ENCODE measurements at regions not wholly inside any gene's neighbourhood (a gene's known extent, or its start where the extent isn't known, plus 50 kb on each side); places are given as distances from the start of the nearest gene placed in this dataset.
"Not testable (repeated sequence)": the region's sequence is repeated elsewhere in the genome, so short reads cannot be mapped to it uniquely, and the experiment has no call there.

DNA sequence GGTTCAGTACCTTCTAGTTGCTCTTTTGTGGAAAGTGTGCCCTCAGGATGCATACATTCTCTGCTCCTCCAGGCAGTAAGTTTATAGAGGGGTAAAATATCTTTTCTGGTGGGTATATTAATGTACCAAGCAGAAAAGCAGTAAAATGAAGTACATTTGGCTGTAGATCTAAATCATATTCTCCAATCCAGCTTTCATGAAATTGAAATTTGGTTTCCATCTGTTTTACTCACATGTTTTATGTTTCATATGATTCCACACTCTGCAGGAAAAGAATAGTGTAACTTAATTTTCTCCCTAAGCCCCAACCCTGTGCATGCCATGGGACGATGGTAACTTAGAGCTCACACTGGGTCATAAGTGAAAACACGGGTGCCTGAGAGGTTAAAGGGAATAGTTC is 172.3 kb downstream of the AKAIN1 start:
- FAIRE-seq (no peak), DNase-seq (ENCODE audit: insufficient read length, low spot score) (no peak)

DNA sequence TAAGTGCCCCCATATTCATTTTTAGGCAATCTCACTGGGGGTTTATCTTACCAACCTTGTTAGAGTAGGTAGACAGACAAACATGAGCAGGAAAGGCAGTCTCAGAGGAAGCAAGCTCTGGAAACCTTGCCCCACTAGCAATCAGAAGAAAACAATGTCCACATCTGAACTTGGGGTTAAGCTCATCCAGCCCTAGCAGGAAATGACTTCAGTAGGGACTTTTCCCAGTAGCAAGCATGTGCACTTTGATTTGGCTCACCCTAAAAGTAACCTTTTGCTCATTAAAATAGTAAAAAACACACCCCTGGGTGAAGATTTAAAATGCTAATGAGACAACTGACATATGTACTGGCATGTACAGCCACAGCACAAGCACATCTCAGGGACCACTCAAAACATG is 175.5 kb downstream of the AKAIN1 start:
- DNase-seq (ENCODE audit: insufficient read length, low spot score) (no peak), FAIRE-seq (no peak)

DNA sequence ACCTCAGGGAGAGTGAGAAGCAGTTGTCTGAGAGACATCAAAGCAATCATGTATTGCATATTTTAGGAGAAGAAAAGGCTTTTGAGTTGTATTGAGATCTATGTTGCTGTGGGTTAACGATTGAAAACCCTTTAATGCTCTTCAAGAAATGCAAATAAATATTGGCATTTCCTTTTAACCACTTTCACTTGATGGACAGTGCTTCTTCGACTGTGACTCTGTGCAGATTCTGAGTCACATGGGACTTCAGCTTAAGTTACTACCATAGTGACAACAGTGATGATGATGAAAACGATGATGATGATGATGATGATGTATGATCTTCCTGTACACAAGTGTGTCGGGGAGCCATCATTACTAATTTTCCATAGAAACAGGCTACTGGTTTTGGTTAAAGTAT is 181.8 kb downstream of the AKAIN1 start:
- FAIRE-seq (no peak), DNase-seq (ENCODE audit: insufficient read length, low spot score) (no peak)

DNA sequence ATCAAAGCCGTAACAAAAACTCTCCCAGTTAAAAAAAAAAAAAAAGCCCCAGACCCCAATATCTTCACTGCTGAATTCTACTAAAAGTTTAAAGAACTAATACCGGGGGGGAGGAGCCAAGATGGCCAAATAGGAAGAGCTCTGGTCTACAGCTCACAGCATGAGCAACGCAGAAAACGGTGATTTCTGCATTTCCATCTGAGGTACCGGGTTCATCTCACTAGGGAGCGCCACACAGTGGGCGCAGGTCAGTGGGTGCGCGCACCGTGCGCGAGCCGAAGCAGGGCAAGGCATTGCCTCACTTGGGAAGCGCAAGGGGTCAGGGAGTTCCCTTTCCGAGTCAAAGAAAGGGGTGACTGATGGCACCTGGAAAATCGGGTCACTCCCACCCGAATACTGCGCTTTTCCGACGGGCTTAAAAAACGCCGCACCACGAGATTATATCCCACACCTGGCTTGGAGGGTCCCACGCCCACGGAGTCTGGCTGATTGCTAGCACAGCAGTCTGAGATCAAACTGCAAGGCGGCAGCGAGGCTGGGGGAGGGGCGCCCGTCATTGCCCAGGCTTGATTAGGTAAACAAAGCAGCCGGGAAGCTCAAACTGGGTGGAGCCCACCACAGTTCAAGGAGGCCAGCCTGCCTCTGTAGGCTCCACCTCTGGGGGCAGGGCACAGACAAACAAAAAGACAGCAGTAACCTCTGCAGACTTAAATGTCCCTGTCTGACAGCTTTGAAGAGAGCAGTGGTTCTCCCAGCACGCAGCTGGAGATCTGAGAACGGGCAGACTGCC is 192.8 kb downstream of the AKAIN1 start:
- FAIRE-seq; DNase-seq (ENCODE audit: insufficient read length, low spot score): not testable (repeated sequence)

DNA sequence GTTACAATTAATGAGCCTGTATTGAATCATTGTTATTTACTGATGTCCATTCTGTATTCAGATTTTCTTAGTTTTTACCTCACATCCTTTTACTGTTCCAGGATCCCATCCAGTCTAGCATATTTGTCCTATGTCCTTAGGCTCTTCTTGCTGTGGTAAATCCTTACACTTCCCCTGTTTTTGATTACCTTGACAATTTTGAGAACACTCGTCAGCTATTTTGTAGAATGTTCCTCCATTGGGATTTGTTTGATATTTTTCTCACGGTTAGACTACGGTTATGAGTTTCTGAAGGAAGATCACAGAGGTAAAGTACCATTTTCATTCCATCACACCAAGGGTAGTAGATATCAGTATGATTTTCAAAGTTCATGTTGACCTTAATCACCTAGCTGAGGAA is 202.3 kb downstream of the AKAIN1 start:
- FAIRE-seq (no peak), DNase-seq (ENCODE audit: insufficient read length, low spot score) (no peak)

DNA sequence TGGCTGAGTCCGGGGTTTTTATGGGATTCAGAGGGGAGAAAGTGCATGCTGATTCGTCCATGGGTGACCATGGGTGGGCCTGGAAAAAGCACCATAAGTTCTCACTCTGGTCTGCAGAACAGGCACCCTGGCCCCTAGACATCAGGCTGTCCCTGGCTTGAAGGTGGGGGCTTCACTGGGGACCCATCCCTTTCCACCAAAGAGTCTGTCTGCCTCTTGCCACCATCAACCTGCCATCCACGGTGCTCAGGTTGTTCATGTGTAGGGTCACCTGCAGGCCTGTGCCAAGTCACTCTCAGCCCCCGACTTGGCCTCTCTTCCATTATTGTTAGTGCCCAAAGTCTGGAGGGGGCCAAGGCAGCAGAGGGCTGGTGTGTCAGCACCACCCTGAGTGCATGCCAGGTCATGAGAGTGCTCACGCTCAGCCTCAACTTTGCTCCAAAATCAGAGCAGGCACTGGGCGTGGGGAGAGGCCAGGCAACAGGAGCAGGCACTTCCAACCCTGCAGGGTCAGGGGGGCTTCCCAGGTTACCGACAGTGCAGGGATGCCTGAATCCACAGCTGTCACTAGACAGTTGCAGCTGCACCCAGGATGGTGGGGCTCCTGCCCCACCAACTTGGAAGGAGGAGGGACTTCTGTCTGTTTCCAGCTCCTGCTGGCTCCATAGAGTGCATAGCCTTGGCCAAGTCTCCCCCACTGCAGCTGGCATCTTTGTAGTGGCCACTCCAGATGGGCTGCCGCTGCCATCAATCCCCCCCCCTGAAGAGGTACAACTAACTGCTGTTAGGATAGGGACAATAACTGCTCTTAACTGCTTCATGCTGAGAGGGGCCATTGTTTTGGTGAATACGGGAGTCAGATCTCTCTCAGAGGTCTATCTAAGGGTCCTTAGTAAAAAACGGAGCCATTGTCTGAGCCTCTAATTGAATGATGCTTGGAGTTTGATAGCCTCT is 209.3 kb downstream of the AKAIN1 start:
- DNase-seq (ENCODE audit: insufficient read length, low spot score), result no peak
- FAIRE-seq, result no peak

DNA sequence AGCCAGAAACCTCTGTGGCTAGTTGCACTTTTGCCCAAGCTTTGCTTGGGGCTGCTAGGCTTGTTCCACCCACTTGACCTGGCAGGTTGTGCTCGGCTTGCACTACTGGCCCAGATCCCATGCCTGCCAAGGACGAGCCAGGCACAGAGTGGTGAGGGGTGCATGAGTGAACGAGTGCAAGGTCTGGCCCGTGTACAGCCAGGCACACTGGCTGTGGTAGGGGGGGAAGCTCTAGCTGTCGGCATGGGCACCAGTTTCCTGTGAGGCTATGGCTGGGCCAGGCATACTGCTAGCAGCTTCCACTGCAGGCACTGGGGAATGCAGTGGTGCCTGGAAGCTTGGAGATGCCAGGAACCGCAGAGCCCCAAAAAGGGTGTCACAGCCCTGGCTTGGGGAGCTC is 210.4 kb downstream of the AKAIN1 start:
- FAIRE-seq, result no peak
- DNase-seq (ENCODE audit: insufficient read length, low spot score), result no peak

DNA sequence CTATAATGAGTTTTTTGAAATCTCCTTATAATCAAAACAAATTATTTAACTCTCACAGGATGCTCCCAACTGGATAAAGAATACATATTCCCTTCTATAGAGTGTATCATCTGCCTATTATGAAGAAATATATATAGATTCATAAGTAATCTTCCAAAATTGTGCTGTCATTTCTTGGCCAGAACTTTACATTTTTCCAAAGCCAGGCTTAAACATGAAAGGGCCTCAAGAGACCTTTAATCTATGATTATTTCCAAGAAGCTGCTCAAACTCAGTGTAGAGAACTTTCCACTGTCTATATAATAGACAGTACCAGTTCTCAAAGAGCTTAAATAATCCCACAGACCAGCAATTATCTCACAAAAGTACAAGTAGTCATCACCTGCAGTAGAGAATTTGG is 211.0 kb downstream of the AKAIN1 start:
- no peak for FAIRE-seq
- no peak for DNase-seq (ENCODE audit: insufficient read length, low spot score)

DNA sequence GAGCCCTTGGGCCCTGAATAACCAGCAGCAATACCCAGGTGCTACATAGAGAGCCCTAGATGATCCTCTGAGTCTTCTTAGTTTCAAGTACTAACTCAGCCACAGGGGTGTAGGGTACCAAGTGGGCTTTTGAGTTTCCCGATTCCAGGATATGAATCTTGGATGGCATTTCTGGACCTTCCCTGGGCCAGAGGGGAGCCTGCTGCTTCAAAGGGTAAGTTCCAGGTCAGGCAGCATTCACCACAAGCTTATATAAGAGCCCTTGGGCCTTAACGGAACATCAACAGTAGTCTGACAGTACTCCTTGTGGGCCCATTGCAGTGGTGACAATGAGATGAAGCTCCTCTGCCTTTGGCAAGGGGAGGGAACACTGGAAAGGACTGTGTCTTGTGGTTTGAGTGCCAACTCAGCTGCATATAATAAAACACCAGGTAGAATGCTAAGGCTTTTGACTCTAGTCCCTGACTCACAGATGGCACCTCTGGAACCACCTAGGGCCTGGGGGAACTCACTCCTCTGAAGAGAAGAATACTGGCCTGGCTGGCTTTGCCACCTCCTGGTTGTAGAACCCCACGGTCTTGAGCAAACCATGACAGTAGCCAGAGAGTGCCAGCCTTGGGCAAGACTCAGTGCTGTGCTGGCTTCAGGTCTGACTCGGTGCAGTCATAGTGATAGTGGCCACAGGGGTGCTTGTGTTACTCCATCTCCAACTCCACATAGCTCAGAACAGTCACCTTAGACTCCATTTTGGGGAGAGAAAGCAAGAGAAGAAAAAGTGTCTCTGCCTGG is 235.7 kb downstream of the AKAIN1 start:
- DNase-seq (ENCODE audit: insufficient read length, low spot score) (no peak), FAIRE-seq (no peak)

DNA sequence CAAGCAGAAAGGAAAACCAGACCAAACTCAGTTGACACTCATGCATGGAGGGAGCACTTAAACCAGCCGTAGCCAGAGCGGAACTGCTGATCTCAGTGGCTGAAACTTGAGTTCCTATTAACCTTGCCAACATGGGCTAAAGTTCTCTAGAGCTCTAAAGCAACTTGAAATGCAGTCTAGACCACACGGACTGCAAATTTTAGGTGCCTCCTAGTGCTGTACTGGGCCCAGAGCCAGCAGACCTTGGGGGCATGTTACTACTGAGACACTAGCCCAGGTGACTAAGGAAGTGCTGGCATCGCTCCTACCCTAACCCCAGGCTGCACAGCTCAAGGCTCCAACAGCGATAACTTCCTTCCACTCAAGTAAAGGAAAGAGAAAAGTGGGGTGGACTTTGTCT is 236.5 kb downstream of the AKAIN1 start:
- DNase-seq (ENCODE audit: insufficient read length, low spot score) (no peak), FAIRE-seq (no peak)

DNA sequence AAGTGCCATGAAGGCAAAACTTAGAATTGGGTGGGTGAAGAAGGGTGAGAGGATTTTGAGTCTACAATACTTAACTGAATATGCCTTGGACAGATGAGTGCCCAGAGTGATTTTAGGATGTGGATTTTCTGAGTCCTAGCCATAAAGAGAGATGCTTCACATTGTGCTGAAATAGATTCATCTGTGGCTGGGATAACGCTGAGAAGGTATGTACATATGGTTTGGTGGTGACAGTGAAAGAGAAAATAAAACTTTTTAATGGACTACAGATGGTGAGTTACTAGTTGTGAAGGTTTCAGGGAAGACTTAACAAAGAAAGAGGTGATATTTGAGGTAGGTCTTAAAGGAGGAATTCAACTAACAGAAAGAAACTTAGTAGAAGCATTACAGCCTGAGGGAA is 265.8 kb downstream of the AKAIN1 start:
- DNase-seq (ENCODE audit: insufficient read length, low spot score), result no peak
- no peak for FAIRE-seq

DNA sequence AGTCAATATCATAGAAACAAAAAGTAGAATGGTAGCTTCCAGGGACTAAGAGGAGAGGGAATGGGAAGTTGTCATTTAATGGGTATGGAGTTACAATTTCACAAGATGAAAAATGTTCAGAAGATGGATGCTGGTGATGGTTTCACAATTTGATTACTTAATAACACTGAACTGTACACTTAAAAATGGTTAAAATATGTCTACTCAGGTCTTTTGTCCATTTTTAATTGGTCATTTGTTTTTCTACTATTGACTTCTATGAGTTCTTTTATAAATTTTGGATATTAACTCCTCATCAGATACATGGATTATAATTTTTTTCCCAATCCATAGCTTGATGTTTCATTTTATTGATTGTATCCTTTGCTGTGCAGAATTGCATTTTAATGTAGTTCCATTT is 275.5 kb downstream of the AKAIN1 start:
- FAIRE-seq, result no peak
- DNase-seq (ENCODE audit: insufficient read length, low spot score), result no peak

DNA sequence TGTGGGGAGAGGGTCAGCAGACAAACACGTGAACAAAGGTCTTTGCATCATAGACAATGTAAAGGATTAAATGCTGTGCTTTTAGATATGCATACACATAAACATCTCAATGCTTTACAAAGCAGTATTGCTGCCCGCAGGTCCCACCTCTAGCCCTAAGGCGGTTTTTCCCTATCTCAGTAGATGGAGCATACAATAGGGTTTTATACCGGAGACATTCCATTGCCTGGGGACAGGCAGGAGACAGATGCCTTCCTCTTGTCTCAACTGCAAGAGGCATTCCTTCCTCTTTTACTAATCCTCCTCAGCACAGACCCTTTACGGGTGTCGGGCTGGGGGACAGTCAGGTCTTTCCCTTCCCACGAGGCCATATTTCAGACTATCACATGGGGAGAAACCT is 279.5 kb downstream of the AKAIN1 start:
- not testable (repeated sequence) for FAIRE-seq; DNase-seq (ENCODE audit: insufficient read length, low spot score)

DNA sequence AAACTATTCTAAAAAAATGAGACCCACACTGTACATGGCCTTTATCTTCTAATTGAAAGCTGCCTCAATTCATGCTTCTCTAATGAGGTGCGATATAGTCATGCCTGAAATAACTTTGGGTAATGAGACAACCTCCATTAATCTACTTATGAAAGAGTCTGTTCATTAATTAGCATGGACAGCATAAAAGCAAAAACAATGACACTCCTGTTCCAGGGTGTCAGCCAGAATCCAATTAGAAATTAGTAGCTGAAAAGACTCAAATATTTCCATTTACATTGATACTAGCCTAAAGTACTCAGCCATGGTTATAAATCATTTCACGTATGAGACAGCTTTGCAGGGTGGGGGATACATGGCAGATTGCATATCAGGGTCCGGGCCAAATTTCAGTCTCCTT is 288.7 kb downstream of the AKAIN1 start:
- FAIRE-seq (no peak), DNase-seq (ENCODE audit: insufficient read length, low spot score) (no peak)

DNA sequence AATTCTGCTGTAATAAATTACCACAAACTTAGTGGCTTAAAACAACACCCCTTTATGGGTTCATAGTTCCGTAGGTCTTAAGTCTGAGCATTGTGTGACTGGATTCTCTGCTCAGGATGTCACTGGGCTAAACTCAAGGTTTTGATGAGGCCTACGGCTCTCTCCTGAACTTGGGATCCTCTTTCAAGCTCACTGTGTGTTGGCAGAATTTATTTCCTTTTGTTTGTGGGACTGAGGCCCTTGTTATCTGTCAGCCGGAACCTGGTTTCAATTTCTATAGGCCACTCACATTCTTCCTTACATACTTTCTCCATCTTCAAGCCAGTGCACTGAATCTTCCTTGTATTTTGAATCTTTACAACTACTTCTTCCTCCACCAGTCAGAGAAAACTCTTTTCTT is 290.2 kb downstream of the AKAIN1 start:
- FAIRE-seq (no peak), DNase-seq (ENCODE audit: insufficient read length, low spot score) (no peak)

DNA sequence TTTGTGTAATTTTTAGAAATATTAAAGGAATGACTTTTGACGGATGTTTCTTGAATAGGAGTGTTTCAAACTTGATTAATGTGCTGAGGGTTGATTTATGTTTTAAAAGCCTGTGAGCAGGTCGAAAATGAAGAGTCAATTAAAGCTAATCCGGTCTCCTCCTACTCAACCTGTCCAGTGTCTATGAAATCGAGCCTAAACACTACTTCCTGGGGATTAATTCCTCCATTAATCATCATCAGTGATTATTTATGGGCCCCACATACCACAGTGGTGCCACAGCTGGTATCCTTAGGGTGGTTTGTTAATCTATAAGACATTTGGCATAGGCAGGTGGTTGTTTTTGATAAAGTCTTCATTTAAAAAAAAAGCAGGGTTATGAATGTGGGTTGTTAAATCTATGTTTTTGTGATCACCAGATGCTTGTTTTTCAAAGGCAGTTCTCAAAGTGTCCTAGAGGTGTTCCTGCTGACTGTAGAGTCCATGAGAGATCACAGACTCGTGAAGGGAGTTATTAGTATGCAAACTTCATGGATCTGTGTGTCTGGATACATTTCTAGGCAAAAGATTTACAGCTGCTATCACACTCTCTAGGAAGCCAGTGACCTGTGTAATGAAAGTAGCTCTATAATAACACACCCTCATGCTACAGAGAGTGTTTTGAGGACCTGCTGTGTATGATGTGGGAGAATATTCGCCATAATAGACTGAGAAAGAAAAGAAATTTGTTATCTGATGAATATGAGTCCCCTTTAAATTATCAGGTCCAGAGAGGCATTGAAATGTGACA is 308.6 kb downstream of the AKAIN1 start:
- FAIRE-seq (no peak), DNase-seq (ENCODE audit: insufficient read length, low spot score) (no peak)

DNA sequence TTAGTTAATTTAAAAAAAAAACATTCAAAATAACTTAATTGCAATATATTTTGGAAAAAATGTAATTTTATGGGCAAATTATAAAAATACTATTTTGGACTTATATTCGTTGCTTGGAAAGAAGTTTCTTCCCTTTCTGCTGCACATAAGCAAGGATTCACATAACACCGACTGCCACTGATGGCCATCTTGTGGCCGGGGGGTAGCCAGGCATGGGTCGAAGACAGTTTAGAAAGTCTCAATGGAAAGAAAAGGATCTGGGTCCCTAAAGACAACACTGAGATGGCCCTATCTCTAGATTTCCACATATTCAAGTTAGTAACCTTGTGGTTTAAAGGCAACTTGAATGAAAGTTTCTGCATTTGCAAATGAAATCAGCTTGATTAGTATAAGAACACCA is 318.6 kb downstream of the AKAIN1 start:
- FAIRE-seq, result no peak

DNA sequence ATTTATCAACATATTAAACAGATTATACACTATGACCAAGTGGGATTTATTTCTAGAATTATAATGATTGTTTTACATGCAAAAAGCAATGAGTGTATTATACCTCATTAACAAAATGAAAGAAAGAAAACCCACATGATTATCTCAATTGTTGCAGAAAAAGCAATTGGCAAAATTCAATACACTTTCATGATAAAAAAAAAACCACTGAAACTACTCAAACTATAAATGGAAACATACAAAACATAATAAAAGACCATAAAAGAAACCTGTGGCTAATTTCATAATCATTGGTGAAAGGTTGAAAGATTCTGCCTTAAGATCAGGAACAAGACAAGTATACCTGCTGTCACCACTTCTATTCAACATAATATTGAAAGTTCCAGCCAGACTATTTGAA is 325.9 kb downstream of the AKAIN1 start:
- no peak for FAIRE-seq

More for the DNA sequence above, 318.6 kb downstream of the AKAIN1 start:
- no peak for DNase-seq (ENCODE audit: insufficient read length, low spot score)

DNA sequence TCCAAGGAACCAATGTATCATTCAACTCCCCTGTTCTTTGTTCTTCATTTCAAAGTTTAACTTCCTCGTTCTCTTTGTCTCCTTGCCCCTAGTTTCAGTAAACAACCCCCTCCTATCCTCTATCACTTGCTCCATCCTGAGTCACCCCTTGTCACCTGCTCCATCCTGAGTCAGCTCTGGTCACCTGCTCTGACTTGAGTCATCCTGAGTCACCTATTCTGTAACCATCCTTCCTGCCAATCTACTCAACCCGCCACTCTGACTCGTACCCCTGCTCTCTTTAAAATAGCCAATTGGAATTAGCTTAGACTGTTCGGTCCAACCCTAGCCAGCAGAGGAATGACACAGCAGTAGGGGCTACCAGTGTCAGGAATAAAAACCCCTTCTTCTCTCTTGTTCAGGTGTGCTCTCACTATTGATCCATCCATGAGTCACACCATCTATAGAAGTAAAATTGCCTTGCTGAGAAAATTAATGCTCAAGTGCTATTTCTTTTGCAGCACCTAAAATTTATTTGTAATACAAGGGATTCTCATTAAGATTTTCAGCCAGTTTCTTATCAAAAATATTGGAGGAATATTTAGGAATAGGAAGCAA is 326.8 kb downstream of the AKAIN1 start:
- DNase-seq (ENCODE audit: insufficient read length, low spot score), result no peak

More for the DNA sequence above, 325.9 kb downstream of the AKAIN1 start:
- DNase-seq (ENCODE audit: insufficient read length, low spot score), result no peak

DNA sequence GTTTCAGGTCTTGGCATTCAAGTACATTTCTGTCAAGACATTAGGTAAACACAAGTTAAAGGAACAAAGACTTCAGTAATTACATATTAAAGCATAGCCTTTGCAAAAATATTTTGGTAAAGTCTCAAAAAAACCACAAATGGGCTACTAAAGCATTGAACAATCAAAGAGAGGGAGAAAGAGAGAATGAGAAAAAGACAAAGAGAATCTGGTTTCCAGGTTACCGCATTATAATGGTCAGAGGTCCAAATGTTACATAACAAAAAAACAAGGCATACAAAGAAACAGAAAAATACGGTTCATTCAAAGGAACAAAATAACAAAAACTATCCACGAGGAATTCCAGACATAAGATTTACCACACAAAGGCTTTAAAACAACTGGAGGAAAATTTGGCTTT is 327.9 kb downstream of the AKAIN1 start:
- no peak for DNase-seq (ENCODE audit: insufficient read length, low spot score)
- FAIRE-seq, result no peak

More for the DNA sequence above, 326.8 kb downstream of the AKAIN1 start:
- FAIRE-seq, result no peak
